HG02884 (cell line): ENCODE measurements at regions not wholly inside any gene's neighbourhood (a gene's known extent, or its start where the extent isn't known, plus 50 kb on each side); places are given as distances from the start of the nearest gene placed in this dataset.

Source experiments
- ATAC-seq: cut with Tn5 transposase; IDR thresholded peaks from one replicate; pipeline ENCODE4 v1.9.1; 2021; ENCODE audit warnings: mild to moderate bottlenecking, moderate library complexity; ENCODE audit not compliant: unreplicated experiment

- ATAC-seq = no peak
Observed at GRCh38 chr16:49216593-49216992, 65.0 kb downstream of the CBLN1 start.

GRCh38 chr16:49213594-49213993 lies 68.0 kb downstream of the CBLN1 start:
- no peak for ATAC-seq

GRCh38 chr16:49204191-49204590 lies 77.4 kb downstream of the CBLN1 start:
- ATAC-seq = no peak

- no peak for ATAC-seq
Observed at GRCh38 chr16:49203361-49203760, 78.3 kb downstream of the CBLN1 start.

GRCh38 chr16:49201118-49201517 lies 80.5 kb downstream of the CBLN1 start:
- ATAC-seq = no peak

GRCh38 chr16:49200223-49200820 lies 81.3 kb downstream of the CBLN1 start:
- ATAC-seq = no peak

- ATAC-seq = no peak
Observed at GRCh38 chr16:49195237-49195548, 86.4 kb downstream of the CBLN1 start.

- ATAC-seq = no peak
Observed at GRCh38 chr16:49194537-49195236, 87.0 kb downstream of the CBLN1 start.

GRCh38 chr16:49193596-49193995 lies 88.0 kb downstream of the CBLN1 start:
- no peak for ATAC-seq

GRCh38 chr16:49189286-49189685 lies 92.4 kb downstream of the CBLN1 start:
- no peak for ATAC-seq

- ATAC-seq = no peak
Observed at GRCh38 chr16:49183911-49184310, 97.7 kb downstream of the CBLN1 start.

- no peak for ATAC-seq
Observed at GRCh38 chr16:49181791-49182518, 99.7 kb downstream of the CBLN1 start.

GRCh38 chr16:49179714-49180330 lies 101.8 kb downstream of the CBLN1 start:
- ATAC-seq = no peak

GRCh38 chr16:49168126-49168525 lies 113.5 kb downstream of the CBLN1 start:
- no peak for ATAC-seq

- no peak for ATAC-seq
Observed at GRCh38 chr16:49165025-49165424, 116.6 kb downstream of the CBLN1 start.

GRCh38 chr16:49161191-49161590 lies 120.4 kb downstream of the CBLN1 start:
- no peak for ATAC-seq

- no peak for ATAC-seq
Observed at GRCh38 chr16:49158029-49158642, 123.5 kb downstream of the CBLN1 start.

- ATAC-seq = no peak
Observed at GRCh38 chr16:49150341-49150740, 131.3 kb downstream of the CBLN1 start.

- ATAC-seq = no peak
Observed at GRCh38 chr16:49148410-49148809, 133.2 kb downstream of the CBLN1 start.

GRCh38 chr16:49140618-49141017 lies 141.0 kb downstream of the CBLN1 start:
- no peak for ATAC-seq

GRCh38 chr16:49130397-49130796 lies 151.2 kb downstream of the CBLN1 start:
- ATAC-seq = no peak
